ENCODE measurements at regions not wholly inside any gene's neighbourhood (a gene's known extent, or its start where the extent isn't known, plus 50 kb on each side); places are given as distances from the start of the nearest gene placed in this dataset.

- Histone ChIP-seq H3K27me3 (no peaks in the 10 kb centered on the region), H3K4me1 (no peaks in the 10 kb centered on the region), H3K9me3 (no peaks in the 10 kb centered on the region), H3K4me3 (ENCODE audit: low read depth, low read length) (no peak overlapping the region), H3K36me3 (no peaks in the 10 kb centered on the region)
- TF ChIP-seq CTCF (IDR thresholded peaks at IDR 0.05; ENCODE audit: low read depth, low read length), result no peak
- no peak for DNase-seq
These were observed 219.0 kb upstream of the HS6ST1 start for GRCh38 chr2:128537646-128538045.

- Histone ChIP-seq H3K27me3 (no peaks in the 10 kb centered on the region), H3K4me1 (no peaks in the 10 kb centered on the region), H3K9me3 (no peaks in the 10 kb centered on the region), H3K4me3 (ENCODE audit: low read depth, low read length) (no peak overlapping the region), H3K36me3 (no peaks in the 10 kb centered on the region)
- no peak for TF ChIP-seq CTCF (IDR thresholded peaks at IDR 0.05; ENCODE audit: low read depth, low read length)
- DNase-seq, result no peak
These were observed 219.7 kb upstream of the HS6ST1 start for GRCh38 chr2:128538396-128538795.

GRCh38 chr2:128540670-128541069 is 222.0 kb upstream of the HS6ST1 start:
- no peak overlapping the region for H3K4me3 ChIP-seq (ENCODE audit: low read depth, low read length)
- no peaks in the 10 kb centered on the region for H3K36me3 ChIP-seq
- no peak for TF ChIP-seq CTCF (IDR thresholded peaks at IDR 0.05; ENCODE audit: low read depth, low read length)
- H3K9me3 ChIP-seq, result no peaks in the 10 kb centered on the region
- H3K27me3 ChIP-seq, result no peaks in the 10 kb centered on the region
- DNase-seq, result no peak
- no peaks in the 10 kb centered on the region for H3K4me1 ChIP-seq

GRCh38 chr2:128541448-128541847 is 222.8 kb upstream of the HS6ST1 start:
- no peak for TF ChIP-seq CTCF (IDR thresholded peaks at IDR 0.05; ENCODE audit: low read depth, low read length)
- no peaks in the 10 kb centered on the region for H3K27me3 ChIP-seq
- DNase-seq, result no peak
- H3K36me3 ChIP-seq, result no peaks in the 10 kb centered on the region
- no peaks in the 10 kb centered on the region for H3K4me1 ChIP-seq
- H3K9me3 ChIP-seq, result no peaks in the 10 kb centered on the region
- no peak overlapping the region for H3K4me3 ChIP-seq (ENCODE audit: low read depth, low read length)

DNA sequence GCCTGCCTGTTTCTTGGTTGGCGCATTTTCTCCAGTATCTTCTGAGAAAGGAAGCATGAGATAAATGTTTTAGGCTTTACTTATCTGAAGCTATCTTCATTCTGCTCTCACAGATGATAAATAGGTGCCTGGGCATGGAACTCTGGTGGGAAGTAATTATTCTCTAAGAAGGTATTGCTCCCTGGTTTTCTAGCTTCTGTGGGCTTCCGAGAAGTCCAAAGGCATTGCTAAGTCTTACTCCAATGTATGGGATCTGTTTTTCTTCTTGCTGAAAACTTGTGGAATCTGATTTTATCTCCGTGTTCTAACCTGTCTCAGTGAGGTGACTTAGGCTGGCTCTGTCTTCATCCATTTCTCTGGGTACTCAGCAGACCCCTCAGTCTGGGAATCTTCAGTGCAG is 224.4 kb upstream of the HS6ST1 start:
- H3K4me1 ChIP-seq, result no peaks in the 10 kb centered on the region
- TF ChIP-seq CTCF (IDR thresholded peaks at IDR 0.05; ENCODE audit: low read depth, low read length), result no peak
- no peaks in the 10 kb centered on the region for H3K9me3 ChIP-seq
- H3K4me3 ChIP-seq (ENCODE audit: low read depth, low read length), result no peak overlapping the region
- DNase-seq, result no peak
- no peaks in the 10 kb centered on the region for H3K36me3 ChIP-seq
- H3K27me3 ChIP-seq, result no peaks in the 10 kb centered on the region

DNA sequence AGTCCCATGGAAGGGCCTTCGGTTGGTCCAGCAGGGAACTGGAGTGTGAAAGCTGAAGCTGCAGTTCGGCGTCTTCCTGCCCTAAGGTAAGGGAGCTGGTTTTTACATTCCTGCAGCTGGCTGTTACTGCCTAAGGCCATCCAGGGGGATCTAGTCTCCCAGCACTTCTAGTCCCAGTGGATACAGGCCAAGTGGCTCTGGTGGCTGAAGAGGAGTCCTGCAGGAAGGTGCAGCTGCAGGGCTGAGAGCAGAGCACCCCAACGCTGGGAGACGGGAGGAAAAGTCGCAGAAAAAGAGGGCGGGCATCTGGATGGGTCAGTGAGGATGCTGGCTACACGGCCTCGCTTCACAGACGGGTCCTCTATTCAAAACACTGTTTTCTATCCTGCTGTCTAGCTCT is 225.0 kb upstream of the HS6ST1 start:
- DNase-seq, result peak; percentile 31
- TF ChIP-seq CTCF (IDR thresholded peaks at IDR 0.05; ENCODE audit: low read depth, low read length), result peak; percentile 31
- Histone ChIP-seq H3K27me3 (no peaks in the 10 kb centered on the region), H3K4me1 (no peaks in the 10 kb centered on the region), H3K36me3 (no peaks in the 10 kb centered on the region), H3K4me3 (ENCODE audit: low read depth, low read length) (no peak overlapping the region), H3K9me3 (no peaks in the 10 kb centered on the region)
